GM21737 (cell line): ENCODE measurements at regions not wholly inside any gene's neighbourhood (a gene's known extent, or its start where the extent isn't known, plus 50 kb on each side); places are given as distances from the start of the nearest gene placed in this dataset.
"Not testable (repeated sequence)": the region's sequence is repeated elsewhere in the genome, so short reads cannot be mapped to it uniquely, and the experiment has no call there.

ENCODE experiments used
- ATAC-seq: cut with Tn5 transposase; IDR thresholded peaks from one replicate; pipeline ENCODE4 v1.9.1; 2021; ENCODE audit warnings: mild to moderate bottlenecking, moderate library complexity; ENCODE audit not compliant: unreplicated experiment

DNA sequence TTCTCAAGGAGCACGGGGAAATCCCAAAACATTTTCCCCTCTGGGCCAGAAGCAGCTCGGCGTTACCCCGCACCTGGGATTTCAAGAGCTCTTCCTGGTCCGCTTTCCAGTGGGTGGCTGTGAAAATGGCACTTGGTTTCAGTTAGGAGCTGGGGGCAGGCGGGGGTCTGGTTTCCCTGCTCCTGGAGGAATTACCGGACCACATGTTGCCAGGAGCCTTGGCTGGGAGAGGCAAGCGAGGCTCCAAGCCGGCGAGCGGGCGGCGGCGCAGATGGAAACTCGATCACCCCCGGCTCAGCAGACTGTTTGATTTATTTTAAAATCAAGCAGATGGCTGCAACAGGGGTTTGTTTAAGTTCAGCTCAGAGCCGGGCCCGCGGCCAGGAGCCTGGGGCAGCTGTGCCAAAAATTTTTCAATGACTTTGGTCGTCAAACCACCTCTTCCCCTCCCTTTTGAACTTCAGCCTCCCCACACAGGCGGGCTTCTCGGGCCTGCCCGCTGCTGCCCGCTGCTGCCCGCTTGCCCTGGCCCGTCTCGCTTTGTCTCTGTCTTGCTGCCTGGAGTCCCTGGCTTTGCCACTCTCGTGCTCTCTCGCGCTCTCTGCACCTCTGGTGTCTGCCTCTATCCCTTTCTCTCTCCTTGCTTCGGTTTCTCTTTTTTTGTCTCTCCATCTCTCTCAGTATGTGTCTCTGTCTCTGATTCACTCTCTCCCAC is 108.0 kb upstream of the CIBAR2 start:
- no peak for ATAC-seq

DNA sequence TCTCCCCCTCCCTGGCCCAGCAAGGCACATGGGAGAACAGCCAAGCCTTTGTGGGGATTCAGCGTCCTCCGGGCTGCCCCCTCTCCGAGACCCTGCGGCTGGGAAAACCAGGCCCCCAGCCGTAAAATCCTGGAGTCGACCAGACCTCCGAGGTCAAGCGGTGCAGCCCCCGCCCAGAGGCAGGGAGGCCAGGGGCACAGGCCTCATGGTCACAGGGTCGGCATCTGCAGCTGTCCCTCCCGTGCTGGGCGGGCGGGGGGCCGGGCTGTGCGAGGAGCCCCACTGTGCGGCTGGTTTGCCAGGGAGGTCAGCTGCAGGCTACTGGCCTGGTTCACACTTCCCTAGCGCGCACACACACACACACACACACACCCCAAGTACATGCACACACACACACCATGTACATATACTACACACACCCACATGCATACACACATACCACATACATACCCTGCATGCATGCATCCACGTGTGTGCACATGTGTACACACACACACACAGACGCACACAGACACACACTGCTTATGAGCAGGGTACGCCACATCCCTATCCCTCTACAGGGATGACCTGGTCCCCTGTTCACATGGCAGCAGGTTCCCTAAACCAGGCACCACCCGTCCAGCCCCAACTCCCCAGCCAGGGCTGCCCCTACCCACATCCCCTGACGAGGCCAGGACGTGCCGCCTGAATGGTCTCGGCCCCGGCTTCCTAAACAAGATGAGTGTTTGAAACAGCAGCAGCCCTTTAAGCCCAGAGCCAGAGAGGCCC is 108.9 kb upstream of the CIBAR2 start:
- no peak for ATAC-seq

GRCh38 chr16:85221771-85222154 is 109.5 kb upstream of the CIBAR2 start:
- ATAC-seq: no peak

- no peak for ATAC-seq
These were observed 110.0 kb upstream of the CIBAR2 start for GRCh38 chr16:85222155-85222863.

GRCh38 chr16:85225257-85225656 is 113.0 kb upstream of the CIBAR2 start:
- ATAC-seq: no peak

DNA sequence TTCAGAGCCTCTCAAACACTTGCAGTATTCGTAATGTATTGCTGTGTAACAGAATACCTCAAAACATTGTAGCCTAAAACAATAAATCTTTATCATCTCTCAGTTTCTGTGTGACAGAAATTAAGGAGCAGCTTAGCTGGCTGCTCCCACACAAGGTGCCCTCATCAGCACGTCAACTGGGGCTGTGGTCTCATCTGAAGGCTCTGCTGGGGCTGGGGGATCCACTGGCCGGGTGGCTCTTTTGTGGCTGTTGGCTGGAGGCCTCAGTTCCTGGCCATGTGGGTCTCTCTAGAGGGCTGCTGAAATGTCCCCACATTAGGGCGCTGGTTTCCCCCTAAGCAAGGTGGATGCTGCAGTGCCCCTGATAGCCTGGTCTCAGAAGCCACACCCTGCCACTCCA is 113.4 kb upstream of the CIBAR2 start:
- ATAC-seq: no peak

- peak; percentile 66 for ATAC-seq
These were observed 115.0 kb upstream of the CIBAR2 start for GRCh38 chr16:85227084-85227945.

GRCh38 chr16:85227946-85228862 is 115.9 kb upstream of the CIBAR2 start:
- no peak for ATAC-seq

DNA sequence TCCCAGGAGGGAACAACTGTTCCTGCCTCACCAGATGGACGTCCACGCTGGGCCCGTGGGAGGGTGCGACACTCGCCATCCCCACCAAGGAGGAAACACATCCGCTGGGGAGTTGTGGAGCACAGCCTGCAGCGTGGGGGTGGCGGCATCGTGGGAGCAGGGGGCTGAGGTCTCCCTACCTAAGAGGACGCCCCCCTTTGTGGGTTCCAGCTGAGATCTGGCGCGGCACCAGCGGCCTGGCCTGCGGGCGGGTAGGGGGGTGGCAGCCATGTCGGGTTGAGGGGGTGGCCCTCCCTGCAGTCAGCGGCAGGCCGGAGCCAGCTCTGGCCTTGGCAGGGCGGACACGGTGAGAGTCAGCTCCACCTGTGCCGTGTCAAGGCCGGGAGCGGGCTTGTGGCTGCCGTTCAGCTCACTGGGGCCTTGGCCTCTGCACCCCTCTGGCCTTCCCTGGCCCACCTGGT is 116.7 kb upstream of the CIBAR2 start:
- no peak for ATAC-seq

DNA sequence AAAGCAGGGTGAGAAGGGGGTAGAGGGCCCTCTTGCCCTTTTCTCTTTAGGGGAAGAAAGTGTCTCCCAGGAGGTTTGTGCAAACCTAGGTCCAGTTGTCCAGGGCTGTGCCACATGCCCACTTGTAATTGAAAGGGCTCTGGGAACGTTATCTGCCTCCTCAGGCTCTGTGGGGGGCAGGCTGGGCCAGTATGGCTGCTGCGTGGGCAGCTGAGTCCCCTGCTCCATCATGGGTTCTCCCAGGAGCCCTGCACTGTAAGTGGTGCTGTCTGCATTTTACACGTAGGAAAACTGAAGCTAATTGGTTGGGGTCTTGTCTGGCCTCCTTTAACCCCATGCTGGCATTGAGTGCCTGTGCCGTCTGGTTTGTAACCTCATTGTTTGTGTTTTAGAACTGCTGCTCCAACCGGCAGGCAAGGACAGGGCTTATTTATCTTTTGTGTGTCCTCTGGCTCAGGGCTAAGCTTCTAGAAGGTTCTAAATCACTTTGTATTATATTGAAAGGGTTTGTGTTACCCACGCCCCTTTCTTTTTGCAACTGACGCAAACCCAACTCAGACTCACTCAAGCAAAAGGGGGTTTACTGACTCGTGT is 117.7 kb upstream of the CIBAR2 start:
- no peak for ATAC-seq

DNA sequence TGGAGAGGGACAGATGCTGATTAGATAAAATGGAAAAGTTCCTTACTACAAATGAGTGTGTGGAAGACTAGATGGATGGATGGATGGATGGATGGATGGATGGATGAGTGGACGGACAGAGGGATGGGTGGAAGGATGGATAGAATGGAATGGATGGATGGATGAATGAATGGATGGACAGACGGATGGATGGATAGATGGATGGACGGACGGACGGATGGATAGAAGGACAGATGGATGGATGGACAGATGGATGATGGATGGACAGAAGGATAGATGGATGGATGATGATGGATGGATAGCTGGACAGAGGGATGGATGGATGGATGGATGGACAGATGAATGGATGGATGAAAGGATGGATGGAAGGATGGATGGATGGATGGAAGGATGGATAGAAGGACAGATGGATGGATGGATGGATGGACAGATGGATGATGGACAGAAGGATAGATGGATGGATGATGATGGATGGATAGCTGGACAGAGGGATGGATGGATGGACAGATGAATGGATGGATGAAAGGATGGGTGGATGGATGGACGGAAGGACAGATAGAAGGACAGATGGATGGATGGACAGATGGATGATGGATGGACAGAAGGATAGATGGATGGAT is 118.6 kb upstream of the CIBAR2 start:
- ATAC-seq: not testable (repeated sequence)

- no peak for ATAC-seq
These were observed 119.7 kb upstream of the CIBAR2 start for GRCh38 chr16:85231959-85232358.

DNA sequence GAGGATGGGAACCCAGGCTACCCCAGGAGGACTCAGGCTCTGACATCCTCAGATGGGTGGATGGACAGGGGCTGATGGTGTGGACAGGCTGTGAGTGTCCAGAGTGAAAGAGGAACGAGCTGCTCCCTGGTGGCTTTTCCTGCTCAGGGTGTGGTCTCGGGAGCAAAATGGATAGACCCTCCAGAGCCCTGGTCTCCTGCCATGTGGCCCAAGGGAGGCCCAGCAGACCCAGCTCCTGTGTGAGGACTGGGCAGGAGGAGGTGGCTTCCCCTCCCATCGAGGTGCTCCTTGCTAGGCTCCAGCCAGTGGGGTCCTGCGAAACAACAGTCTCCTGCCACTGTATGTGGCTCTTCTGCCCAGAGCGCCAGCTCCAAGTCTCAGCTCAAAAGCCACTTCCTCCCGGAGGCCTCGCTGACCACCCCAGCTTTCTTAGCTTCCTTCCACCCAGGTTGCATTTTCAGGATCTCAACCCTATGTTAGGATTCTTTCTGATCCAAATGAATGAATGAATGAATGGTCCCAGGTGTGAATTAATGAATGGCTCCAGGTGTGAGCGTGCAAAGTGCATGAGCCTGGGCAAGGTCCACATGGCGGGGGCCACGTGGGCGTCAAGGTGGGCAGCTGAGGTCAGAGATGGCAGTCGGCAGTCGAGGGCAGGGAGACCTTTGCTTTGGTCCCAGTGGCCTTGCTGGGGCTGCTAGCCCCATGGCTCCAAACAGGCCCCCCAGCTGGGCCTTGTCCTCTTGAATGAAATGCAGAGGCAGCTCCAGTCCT is 120.3 kb upstream of the CIBAR2 start:
- ATAC-seq: no peak

DNA sequence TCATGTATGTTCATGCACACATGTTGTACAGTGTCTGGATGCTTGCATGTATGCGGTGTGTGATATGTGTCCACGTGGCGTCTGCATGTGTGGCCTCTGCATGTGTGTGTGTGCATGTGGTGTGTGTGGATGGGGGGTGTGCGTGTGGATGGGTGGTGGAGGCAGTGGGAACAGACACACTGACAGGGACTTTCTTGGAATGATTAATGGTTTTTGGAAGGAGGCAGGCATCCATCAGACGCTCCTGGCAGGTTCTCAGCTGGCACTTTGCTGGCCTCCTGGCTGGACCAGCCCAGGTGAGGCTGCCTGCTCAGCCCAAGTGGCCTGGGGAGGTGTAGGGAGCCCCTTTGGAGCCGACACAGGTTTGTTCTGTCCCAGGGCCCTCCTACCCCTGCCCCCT is 121.2 kb upstream of the CIBAR2 start:
- ATAC-seq: no peak

DNA sequence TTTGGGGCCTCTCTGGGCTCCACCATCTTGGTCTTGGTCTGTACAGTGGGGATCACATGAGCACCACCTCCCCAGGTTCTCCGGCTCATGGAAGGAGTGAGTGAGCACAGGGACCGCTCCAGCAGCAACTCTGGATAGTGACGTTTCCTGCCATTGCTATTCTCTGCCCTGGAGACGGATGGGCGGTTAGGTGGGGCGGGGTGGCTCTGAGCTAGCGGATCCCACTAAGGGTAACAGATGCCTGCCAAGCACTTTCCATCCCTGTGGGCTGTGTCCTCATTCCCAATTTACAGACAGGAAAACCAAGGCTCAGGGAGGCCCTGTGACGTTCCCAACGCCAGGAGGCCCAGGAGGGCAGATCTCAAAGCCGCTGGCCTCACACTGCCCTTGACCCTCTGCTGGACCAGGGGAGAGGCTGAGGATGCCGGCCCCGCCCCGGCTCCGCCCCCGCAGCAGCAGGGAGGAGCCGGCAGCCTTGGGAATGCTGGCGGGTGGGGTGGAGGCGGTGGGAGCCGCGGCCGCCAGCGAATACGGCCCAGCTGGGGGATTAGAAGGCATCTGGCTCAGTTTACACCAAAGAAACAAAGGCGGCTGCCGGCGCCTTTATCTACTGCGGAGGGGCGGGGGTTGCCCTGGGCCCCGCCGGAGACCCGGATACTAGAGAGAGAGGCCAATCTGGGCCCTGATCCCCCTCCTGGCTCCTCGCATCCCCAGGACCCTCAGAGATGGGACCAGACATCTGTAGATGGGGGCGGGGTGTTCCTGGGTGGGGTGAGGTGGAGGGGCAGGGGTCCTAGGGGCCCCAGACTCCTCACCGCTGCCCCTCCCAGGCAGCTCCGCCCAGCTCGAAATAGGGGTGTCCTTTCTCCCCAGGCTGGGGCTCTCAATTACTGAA is 122.3 kb upstream of the CIBAR2 start:
- no peak for ATAC-seq

DNA sequence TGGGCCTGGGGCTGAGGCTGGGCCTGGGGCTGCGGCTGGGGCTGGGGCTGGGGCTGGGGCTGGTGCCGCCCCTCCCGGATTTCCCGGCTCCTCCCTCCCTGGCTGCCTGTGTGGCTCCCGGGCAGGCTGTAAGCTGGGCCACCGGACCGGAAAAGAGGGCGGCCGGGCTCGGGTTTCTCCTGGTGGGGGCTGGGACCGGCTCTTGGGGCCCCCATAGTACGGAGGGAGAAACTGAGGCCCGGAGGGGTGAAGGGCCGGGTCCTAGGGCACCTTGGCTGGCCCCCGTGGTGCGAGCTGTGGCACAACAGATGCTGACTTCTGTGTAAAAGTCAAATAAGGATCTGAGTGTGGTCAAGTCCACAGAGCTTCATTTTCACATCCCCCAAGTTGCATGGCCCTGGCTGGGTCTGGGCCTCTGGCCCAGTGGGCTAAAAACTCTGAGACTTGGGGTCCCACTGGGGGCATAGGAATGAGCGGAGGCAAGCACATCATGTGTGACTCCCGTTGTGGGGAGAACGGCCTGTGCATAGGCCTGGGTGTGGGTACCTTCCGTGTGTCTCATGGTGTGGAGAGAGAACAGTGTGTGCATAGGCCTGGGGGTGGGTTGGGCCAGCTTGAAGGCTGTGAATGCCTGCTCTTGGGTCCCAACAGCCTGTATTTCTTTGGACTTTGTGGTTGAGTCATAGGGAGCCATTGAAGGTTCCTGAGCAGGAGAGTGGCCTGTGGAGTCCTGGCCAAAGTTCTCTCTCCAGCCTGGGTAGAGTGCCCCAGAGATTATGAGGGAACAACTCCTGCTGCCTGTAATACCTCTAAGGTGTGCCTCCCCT is 123.9 kb upstream of the CIBAR2 start:
- no peak for ATAC-seq
